ENCODE measurements at regions not wholly inside any gene's neighbourhood (a gene's known extent, or its start where the extent isn't known, plus 50 kb on each side); places are given as distances from the start of the nearest gene placed in this dataset.

DNA sequence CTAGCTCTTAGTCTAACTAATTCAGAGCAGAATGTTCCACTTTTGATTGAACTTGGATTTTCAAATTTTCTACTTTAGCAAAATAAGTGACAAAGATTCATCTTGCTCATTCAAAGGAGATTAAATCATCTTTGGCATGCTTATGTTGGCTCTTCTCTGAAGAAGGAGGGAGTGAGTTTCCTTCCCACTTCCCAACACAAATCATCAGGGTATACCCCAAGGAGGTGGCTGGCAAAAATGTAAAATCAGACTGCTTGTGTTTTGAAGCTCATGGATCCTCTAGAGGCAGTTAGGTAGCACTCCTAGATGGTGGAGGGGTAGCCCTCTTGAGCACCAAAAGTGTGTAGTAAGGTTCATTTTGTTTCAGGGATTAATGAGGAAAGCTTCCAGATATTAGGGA lies 343.1 kb downstream of the OSTF1 start:
- DNase-seq (ENCODE audit: low spot score): no peak
- no peak for TF ChIP-seq CTCF (IDR thresholded peaks at IDR 0.05; ENCODE audit: extremely low read depth, missing control alignments)

DNA sequence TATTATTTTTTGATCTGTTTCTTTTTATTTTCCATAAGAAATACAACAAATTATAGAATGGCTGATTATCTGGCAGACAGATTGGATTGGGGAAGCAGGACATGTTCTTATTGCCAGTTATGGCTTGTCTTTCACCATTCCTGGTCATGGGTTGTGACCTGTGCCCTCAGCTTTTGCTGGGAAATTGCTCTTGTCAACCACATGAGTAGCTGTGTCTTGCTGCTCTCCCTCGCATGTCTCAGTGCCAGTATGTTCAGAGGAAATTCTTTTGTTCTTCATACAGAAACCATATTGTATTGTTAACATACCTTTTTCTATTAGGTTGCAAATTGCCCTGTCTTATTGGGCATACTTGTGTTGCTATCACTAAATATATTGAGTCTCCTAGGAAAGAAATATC lies 344.1 kb downstream of the OSTF1 start:
- TF ChIP-seq CTCF (IDR thresholded peaks at IDR 0.05; ENCODE audit: extremely low read depth, missing control alignments): no peak
- DNase-seq (ENCODE audit: low spot score): no peak

DNA sequence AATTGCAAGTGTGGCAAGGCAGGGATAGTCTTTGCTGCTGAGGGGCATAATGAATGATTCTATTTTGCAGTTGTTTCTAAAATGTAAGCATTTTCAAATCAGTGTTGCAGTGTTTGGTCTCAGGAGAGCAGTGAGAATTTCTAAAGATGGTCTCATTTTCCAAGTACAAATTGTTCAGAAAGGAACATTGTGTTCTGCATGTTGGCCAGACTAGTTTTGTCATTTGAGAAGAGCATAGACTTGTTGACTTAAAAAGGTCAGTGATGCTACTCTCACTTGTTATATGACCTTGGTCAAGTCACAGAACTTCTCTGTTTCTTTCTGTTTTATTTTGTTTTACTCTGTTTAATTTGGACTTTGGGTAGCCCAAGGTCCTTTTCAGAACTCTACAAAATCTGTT lies 344.6 kb downstream of the OSTF1 start:
- no peak for DNase-seq (ENCODE audit: low spot score)
- no peak for TF ChIP-seq CTCF (IDR thresholded peaks at IDR 0.05; ENCODE audit: extremely low read depth, missing control alignments)

- DNase-seq (ENCODE audit: low spot score): no peak
- no peak for TF ChIP-seq CTCF (IDR thresholded peaks at IDR 0.05; ENCODE audit: extremely low read depth, missing control alignments)
These were observed 350.4 kb downstream of the OSTF1 start for GRCh38 chr9:75438716-75439115.

DNA sequence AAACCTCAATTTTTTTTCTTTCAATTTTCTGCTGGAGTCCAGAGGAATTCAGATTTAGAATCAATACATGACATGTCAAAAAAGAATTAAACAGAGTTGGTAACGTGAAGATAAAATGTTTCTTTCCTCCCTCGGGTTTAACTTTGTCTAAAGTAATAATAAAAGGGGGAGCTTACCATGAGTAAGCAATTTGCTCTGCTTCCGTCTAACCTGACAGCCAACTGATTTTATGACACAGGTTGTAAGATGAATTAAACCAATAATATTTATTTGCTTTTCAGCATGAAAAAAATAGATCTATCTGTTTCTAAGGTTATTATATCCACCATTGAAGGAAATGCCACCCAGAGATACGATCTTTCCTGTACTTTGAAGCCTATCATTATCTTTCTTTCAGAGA lies 352.6 kb downstream of the OSTF1 start:
- no peak for DNase-seq (ENCODE audit: low spot score)
- TF ChIP-seq CTCF (IDR thresholded peaks at IDR 0.05; ENCODE audit: extremely low read depth, missing control alignments): no peak

GRCh38 chr9:75445144-75445543 lies 356.8 kb downstream of the OSTF1 start:
- no peak for DNase-seq (ENCODE audit: low spot score)
- TF ChIP-seq CTCF (IDR thresholded peaks at IDR 0.05; ENCODE audit: extremely low read depth, missing control alignments): no peak

GRCh38 chr9:75447281-75447680 lies 359.0 kb downstream of the OSTF1 start:
- DNase-seq (ENCODE audit: low spot score): no peak
- TF ChIP-seq CTCF (IDR thresholded peaks at IDR 0.05; ENCODE audit: extremely low read depth, missing control alignments): no peak

All from GM20000 (cell line).